ENCODE measurements at regions not wholly inside any gene's neighbourhood (a gene's known extent, or its start where the extent isn't known, plus 50 kb on each side); places are given as distances from the start of the nearest gene placed in this dataset.

DNA sequence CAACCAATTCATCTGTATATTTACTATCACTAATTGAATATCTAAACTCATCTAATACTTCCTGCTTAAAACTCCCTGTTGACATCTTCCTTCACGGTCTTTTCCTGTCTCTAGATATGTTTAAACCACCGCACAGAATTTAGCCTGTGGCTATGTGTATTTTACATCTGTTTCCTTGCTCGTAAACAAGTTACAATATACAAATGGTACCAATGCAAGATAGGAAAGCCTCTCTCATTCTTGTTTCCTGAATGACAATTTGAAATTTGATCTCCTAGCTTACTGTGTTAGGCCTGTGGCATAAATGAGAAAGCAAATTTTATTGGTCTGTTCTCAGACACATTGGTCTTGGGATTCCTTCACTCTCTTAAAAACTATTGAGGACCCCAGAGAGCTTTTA is 89.7 kb upstream of the PCDH7 start:
- Histone ChIP-seq H3K27me3 (ENCODE audit: insufficient read depth, low read length) (no peaks in the 10 kb centered on the region), H3K9ac (ENCODE audit: low read depth, low read length) (no peak overlapping the region), H3K9me3 (ENCODE audit: insufficient read depth, low read depth, low read length) (0 out of 2 replicates have a peak, but pooled peaks cover 2% of the 10 kb centered on the region), H3K27ac (ENCODE audit: low read depth, low read length) (no peak overlapping the region), H3K36me3 (ENCODE audit: insufficient read depth, low read length) (no peaks in the 10 kb centered on the region), H3K4me1 (ENCODE audit: insufficient read depth, low read length) (no peaks in the 10 kb centered on the region), H3K4me3 (ENCODE audit: low read length) (no peak overlapping the region)
- WGBS, result 90% methylated on average over 3 of the region's 3 CpGs

DNA sequence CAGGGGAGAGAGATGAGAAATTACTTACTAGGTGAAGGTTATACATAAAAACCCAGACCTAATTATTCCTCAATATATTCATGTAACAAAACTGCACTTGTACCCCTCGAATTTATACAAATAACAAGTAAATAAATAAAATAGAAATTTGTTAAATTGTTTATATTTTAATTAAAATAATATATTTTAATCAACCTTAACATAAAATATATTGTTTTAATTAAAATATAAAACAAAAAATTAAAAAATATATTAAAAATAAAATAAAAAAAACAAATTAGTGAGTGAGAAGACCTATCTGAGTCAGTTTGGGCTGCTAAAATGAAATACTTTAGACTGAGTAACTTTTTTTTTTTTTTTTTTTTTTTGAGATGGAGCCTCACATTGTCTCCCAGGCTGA is 87.4 kb upstream of the PCDH7 start:
- Histone ChIP-seq H3K27me3 (ENCODE audit: insufficient read depth, low read length) (no peaks in the 10 kb centered on the region), H3K27ac (ENCODE audit: low read depth, low read length) (no peak overlapping the region), H3K4me3 (ENCODE audit: low read length) (no peak overlapping the region), H3K4me1 (ENCODE audit: insufficient read depth, low read length) (no peaks in the 10 kb centered on the region), H3K9me3 (ENCODE audit: insufficient read depth, low read depth, low read length) (0 out of 2 replicates have a peak, but pooled peaks cover 2% of the 10 kb centered on the region), H3K36me3 (ENCODE audit: insufficient read depth, low read length) (no peaks in the 10 kb centered on the region), H3K9ac (ENCODE audit: low read depth, low read length) (no peak overlapping the region)
- WGBS, result no CpG with 5 or more reads among the region's 1 CpG

DNA sequence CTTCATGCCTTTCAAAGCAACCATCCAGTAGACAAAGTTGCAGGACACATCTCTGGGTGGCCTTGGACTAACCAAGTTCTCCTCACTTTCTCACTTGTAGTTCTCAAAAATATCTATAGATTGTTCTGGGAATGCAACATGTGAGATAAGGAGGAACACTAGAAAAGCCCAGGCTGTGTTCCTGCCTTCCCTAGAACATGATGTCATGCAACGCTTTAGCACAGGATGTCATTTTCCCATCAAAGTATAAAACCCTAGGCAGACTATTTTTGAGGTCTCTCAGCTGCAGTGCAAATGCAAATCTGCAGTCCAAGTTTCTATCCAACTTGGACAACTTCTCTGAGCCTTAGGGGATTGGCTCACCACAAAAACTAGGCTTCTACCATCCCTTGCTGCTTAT is 78.8 kb upstream of the PCDH7 start:
- Histone ChIP-seq H3K9me3 (ENCODE audit: insufficient read depth, low read depth, low read length) (no peaks in the 10 kb centered on the region), H3K36me3 (ENCODE audit: insufficient read depth, low read length) (no peaks in the 10 kb centered on the region), H3K9ac (ENCODE audit: low read depth, low read length) (no peak overlapping the region), H3K4me3 (ENCODE audit: low read length) (no peak overlapping the region), H3K27me3 (ENCODE audit: insufficient read depth, low read length) (no peaks in the 10 kb centered on the region), H3K4me1 (ENCODE audit: insufficient read depth, low read length) (no peaks in the 10 kb centered on the region), H3K27ac (ENCODE audit: low read depth, low read length) (no peak overlapping the region)
- WGBS, result 100% methylated on average over 1 of the region's 1 CpG

DNA sequence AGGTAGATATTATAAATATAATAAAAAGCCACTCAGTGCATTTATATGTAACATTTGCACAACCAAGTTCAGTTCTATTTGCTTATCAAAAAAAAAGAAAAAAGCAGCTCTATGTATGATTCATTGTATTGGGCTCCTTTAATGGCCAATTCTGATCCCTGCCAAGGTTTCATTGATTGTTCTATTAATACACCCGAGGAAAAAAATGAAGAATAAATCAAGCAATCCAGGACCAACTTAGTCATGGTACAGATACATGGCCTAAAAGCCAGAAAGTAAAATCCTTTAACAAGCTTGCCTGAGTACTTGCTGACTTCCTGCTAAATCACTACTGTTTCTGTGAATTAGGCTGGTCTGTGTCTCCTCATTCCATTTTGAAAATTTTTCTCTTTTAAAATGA is 77.6 kb upstream of the PCDH7 start:
- Histone ChIP-seq H3K4me3 (ENCODE audit: low read length) (no peak overlapping the region), H3K9ac (ENCODE audit: low read depth, low read length) (no peak overlapping the region), H3K9me3 (ENCODE audit: insufficient read depth, low read depth, low read length) (no peaks in the 10 kb centered on the region), H3K4me1 (ENCODE audit: insufficient read depth, low read length) (no peaks in the 10 kb centered on the region), H3K27me3 (ENCODE audit: insufficient read depth, low read length) (no peaks in the 10 kb centered on the region), H3K27ac (ENCODE audit: low read depth, low read length) (no peak overlapping the region), H3K36me3 (ENCODE audit: insufficient read depth, low read length) (no peaks in the 10 kb centered on the region)
- 90% methylated on average over 1 of the region's 1 CpG for WGBS

DNA sequence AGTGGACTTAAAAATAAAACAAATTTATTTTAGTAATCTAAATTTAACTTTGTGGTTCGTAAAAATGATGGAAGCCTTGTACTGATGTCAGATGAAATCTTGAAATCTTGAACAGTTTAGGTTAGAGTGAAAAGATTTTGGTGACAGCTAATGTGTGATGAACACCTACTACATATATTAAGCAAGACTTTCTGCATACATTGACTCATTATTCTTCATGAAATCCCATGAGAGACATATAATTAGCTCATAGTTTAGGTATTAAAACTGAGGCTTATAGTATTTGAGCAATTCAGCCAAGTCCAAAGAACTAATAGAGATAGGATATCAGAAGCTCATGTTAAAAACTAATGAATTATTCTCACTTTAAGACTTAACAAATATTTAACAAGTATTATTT is 66.9 kb upstream of the PCDH7 start:
- H3K9ac ChIP-seq (ENCODE audit: low read depth, low read length), result no peak overlapping the region
- H3K4me1 ChIP-seq (ENCODE audit: insufficient read depth, low read length), result no peaks in the 10 kb centered on the region
- H3K27me3 ChIP-seq (ENCODE audit: insufficient read depth, low read length), result no peaks in the 10 kb centered on the region
- no peaks in the 10 kb centered on the region for H3K9me3 ChIP-seq (ENCODE audit: insufficient read depth, low read depth, low read length)
- 100% methylated on average over 1 of the region's 1 CpG for WGBS
- H3K27ac ChIP-seq (ENCODE audit: low read depth, low read length), result no peak overlapping the region
- H3K36me3 ChIP-seq (ENCODE audit: insufficient read depth, low read length), result no peaks in the 10 kb centered on the region
- H3K4me3 ChIP-seq (ENCODE audit: low read length), result no peak overlapping the region

DNA sequence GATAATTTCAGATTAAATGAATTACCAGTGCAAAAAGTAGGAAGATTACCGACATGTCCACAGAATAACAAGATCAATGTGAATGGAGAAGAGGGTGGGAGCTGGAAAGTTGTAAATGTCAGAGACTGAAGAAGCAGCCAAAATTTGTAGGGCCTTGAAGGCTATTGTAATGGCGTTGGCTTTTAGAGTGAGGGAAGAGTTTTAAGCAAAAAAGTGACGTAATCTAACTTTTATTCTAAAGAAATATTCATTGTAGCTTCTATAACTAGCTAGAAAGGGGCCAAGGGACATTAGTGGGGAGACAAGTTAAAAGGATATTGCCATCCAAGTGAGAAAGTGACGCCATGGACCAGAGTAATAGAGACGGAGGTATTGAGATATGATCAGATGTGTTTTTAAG is 63.3 kb upstream of the PCDH7 start:
- H3K27me3 ChIP-seq (ENCODE audit: insufficient read depth, low read length), result no peaks in the 10 kb centered on the region
- no peak overlapping the region for H3K4me3 ChIP-seq (ENCODE audit: low read length)
- H3K27ac ChIP-seq (ENCODE audit: low read depth, low read length), result no peak overlapping the region
- no peaks in the 10 kb centered on the region for H3K9me3 ChIP-seq (ENCODE audit: insufficient read depth, low read depth, low read length)
- no peaks in the 10 kb centered on the region for H3K36me3 ChIP-seq (ENCODE audit: insufficient read depth, low read length)
- WGBS, result 97% methylated on average over 4 of the region's 5 CpGs
- no peak overlapping the region for H3K9ac ChIP-seq (ENCODE audit: low read depth, low read length)
- H3K4me1 ChIP-seq (ENCODE audit: insufficient read depth, low read length), result no peaks in the 10 kb centered on the region

DNA sequence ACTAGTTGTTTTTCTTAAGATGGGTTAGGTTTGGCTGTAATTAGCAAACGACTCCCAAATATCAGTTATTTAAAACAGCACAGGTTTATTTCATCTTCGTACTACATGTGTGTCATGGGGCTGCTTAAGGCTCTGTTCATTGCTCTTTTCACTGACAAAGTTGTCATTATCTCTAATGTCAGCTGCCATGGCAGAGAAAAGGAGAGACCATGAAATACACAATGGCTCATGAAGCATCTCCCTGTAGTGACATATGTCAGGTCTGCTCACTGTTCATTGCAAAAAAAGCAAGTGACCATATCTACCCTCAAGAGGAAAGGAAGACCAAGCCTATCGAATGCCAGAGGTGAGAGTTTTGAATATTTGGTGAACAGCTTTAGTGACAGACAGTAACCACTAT is 52.2 kb upstream of the PCDH7 start:
- H3K9ac ChIP-seq (ENCODE audit: low read depth, low read length), result no peak overlapping the region
- no peaks in the 10 kb centered on the region for H3K27me3 ChIP-seq (ENCODE audit: insufficient read depth, low read length)
- no peaks in the 10 kb centered on the region for H3K36me3 ChIP-seq (ENCODE audit: insufficient read depth, low read length)
- 93% methylated on average over 3 of the region's 3 CpGs for WGBS
- H3K27ac ChIP-seq (ENCODE audit: low read depth, low read length), result no peak overlapping the region
- H3K9me3 ChIP-seq (ENCODE audit: insufficient read depth, low read depth, low read length), result no peaks in the 10 kb centered on the region
- H3K4me3 ChIP-seq (ENCODE audit: low read length), result no peak overlapping the region
- no peaks in the 10 kb centered on the region for H3K4me1 ChIP-seq (ENCODE audit: insufficient read depth, low read length)

DNA sequence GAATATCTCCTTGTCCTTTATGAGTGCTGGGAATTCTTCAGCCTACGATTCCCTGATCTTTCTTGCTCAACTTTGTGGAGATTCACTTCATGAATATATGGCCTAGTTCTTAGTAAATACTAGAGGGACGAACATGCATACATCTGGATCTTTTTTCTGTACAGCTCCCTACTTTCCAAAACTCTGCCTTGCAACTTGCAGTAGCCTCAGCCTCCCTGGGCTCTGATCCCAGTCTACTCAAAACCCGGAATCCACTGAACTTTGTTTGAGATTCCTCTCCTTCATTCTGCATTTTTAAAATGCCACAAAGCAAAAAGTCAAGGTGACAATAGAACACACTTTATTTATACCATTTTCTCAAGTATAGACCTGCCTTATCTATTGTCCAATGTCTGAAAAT is 50.0 kb upstream of the PCDH7 start:
- no peaks in the 10 kb centered on the region for H3K4me1 ChIP-seq (ENCODE audit: insufficient read depth, low read length)
- 90% methylated on average over 3 of the region's 3 CpGs for WGBS
- no peaks in the 10 kb centered on the region for H3K36me3 ChIP-seq (ENCODE audit: insufficient read depth, low read length)
- H3K4me3 ChIP-seq (ENCODE audit: low read length), result no peak overlapping the region
- H3K27ac ChIP-seq (ENCODE audit: low read depth, low read length), result no peak overlapping the region
- H3K9me3 ChIP-seq (ENCODE audit: insufficient read depth, low read depth, low read length), result no peaks in the 10 kb centered on the region
- H3K9ac ChIP-seq (ENCODE audit: low read depth, low read length), result no peak overlapping the region
- no peaks in the 10 kb centered on the region for H3K27me3 ChIP-seq (ENCODE audit: insufficient read depth, low read length)
